Ishikawa (cell line): ENCODE measurements at regions not wholly inside any gene's neighbourhood (a gene's known extent, or its start where the extent isn't known, plus 50 kb on each side); places are given as distances from the start of the nearest gene placed in this dataset.

Experiments
- CEBPB ChIP-seq: IDR thresholded peaks from 2 replicates; pipeline ENCODE4 v1.6.1; 2012
- CREB1 ChIP-seq: IDR thresholded peaks from 2 replicates; pipeline ENCODE4 v1.6.1; 2012; ENCODE audit warnings: low read depth
- EGR1 ChIP-seq: IDR thresholded peaks from 2 replicates; pipeline ENCODE4 v1.6.1; 2012
- EP300 ChIP-seq: IDR thresholded peaks from 2 replicates; pipeline ENCODE4 v1.6.1; 2012; ENCODE audit warnings: borderline replicate concordance
- FOXM1 ChIP-seq: IDR thresholded peaks from 2 replicates; pipeline ENCODE4 v1.6.1; 2012; ENCODE audit warnings: low read depth, borderline replicate concordance
- NFIC ChIP-seq: IDR thresholded peaks from 2 replicates; pipeline ENCODE4 v1.6.1; 2012
- RAD21 ChIP-seq: IDR thresholded peaks from 2 replicates; pipeline ENCODE4 v1.6.1; 2012; ENCODE audit warnings: low read depth
- TAF1 ChIP-seq: IDR thresholded peaks from 2 replicates; pipeline ENCODE4 v1.6.1; 2012; ENCODE audit warnings: low read depth, mild to moderate bottlenecking
- TCF12 ChIP-seq: IDR thresholded peaks from 2 replicates; pipeline ENCODE4 v1.6.1; 2012; ENCODE audit warnings: low read depth
- TEAD4 ChIP-seq: IDR thresholded peaks from 2 replicates; pipeline ENCODE4 v1.6.1; 2012
- YY1 ChIP-seq: IDR thresholded peaks from 2 replicates; pipeline ENCODE4 v1.6.1; 2012; ENCODE audit warnings: low read depth
- ZBTB7A ChIP-seq: IDR thresholded peaks from 2 replicates; pipeline ENCODE4 v1.6.1; 2012; ENCODE audit warnings: low read depth
- TF ChIP-seq, protein P1 (sequence below): IDR thresholded peaks from 2 replicates; pipeline ENCODE4 v1.6.1; 2012
- TF ChIP-seq, protein P2 (sequence below): IDR thresholded peaks from 2 replicates; pipeline ENCODE4 v1.6.1; 2012; ENCODE audit warnings: low read depth, mild to moderate bottlenecking
- TF ChIP-seq, protein P3 (sequence below): IDR thresholded peaks from 2 replicates; pipeline ENCODE4 v1.6.1; 2012

DNA sequence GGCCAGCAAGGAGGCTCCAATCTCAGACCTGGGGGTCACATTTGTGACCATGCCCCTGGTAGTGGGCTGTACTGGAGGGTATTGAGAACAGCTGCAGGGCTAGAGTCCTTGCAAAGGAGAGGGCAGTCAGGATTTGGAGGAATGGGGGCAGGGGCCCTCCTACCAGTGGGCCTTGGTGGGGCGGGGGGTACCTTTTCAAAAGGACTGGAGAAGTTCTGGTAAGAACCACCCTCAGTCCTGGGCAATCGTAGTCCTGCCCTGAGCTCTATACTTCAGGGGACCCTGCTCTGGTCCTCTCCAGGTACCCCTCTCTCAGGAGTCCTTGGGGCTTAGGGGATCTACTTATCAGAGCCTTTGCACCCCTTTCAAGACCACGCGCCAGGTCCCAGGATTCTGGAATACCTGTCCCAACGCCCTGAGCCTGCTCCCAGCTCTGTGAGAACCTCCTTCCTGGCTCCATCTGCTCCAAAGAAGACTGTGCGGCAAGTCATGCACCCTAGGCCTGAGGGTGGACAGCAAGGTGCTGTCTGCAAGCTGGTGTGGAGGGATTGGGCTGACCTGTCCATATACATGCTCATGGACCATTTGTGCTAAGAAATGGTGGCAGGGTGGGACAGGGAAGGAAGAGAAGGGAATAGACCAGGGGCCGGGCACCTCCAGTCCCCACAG, 134.1 kb upstream of the EEPD1 start:
- TF ChIP-seq ZBTB7A (no peak), EP300 (no peak), TEAD4 (no peak), CEBPB (no peak), RAD21 (no peak), NFIC (no peak), FOXM1 (no peak), CREB1 (no peak), EGR1 (no peak)
- TF ChIP-seq, protein P1, sequence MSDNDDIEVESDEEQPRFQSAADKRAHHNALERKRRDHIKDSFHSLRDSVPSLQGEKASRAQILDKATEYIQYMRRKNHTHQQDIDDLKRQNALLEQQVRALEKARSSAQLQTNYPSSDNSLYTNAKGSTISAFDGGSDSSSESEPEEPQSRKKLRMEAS: no peak
- TF ChIP-seq, protein P2, sequence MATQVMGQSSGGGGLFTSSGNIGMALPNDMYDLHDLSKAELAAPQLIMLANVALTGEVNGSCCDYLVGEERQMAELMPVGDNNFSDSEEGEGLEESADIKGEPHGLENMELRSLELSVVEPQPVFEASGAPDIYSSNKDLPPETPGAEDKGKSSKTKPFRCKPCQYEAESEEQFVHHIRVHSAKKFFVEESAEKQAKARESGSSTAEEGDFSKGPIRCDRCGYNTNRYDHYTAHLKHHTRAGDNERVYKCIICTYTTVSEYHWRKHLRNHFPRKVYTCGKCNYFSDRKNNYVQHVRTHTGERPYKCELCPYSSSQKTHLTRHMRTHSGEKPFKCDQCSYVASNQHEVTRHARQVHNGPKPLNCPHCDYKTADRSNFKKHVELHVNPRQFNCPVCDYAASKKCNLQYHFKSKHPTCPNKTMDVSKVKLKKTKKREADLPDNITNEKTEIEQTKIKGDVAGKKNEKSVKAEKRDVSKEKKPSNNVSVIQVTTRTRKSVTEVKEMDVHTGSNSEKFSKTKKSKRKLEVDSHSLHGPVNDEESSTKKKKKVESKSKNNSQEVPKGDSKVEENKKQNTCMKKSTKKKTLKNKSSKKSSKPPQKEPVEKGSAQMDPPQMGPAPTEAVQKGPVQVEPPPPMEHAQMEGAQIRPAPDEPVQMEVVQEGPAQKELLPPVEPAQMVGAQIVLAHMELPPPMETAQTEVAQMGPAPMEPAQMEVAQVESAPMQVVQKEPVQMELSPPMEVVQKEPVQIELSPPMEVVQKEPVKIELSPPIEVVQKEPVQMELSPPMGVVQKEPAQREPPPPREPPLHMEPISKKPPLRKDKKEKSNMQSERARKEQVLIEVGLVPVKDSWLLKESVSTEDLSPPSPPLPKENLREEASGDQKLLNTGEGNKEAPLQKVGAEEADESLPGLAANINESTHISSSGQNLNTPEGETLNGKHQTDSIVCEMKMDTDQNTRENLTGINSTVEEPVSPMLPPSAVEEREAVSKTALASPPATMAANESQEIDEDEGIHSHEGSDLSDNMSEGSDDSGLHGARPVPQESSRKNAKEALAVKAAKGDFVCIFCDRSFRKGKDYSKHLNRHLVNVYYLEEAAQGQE: no peak

DNA sequence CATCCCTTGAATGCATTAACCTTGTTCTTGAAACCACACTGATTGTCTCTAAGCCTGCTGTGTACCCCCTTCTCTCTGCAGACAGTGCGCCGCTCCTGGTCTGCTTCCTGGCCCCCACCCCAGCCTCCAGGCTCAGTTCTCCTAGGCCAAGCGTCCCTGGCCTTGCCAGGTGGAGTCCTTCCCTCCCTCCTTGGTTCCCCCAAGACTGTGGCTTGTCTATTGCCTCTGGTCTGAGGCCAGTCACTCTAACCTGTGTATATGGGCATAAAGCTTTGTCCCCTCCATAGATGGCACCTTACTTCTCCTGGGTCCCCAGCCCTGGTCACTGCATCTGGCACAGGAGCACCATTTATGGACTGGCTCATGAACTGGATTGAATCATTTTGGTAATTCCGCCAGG, 133.5 kb upstream of the EEPD1 start:
- no peak for TF ChIP-seq ZBTB7A
- TF ChIP-seq TCF12: no peak
- no peak for TF ChIP-seq TEAD4
- no peak for TF ChIP-seq NFIC

DNA sequence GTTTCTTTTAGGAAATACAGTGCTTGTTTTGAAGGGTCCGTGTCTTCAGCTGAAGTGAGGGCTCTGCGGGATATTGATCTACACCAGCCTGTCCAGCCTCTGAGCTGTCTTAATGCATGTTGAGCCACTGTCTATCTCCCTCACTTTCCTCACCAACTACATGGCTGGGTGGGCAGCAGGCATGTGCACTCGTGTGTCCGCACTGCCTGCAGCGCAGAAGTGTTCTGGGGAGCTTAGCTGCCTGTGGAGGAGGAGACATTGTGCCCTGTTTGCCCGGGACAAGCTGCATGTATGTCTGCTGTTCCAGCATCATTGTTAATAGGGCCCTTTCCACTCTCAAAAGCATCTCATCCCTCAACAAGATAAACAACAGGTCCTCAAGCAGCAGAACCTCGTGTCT, 133.1 kb upstream of the EEPD1 start:
- TF ChIP-seq ZBTB7A: no peak
- TF ChIP-seq, protein P3, sequence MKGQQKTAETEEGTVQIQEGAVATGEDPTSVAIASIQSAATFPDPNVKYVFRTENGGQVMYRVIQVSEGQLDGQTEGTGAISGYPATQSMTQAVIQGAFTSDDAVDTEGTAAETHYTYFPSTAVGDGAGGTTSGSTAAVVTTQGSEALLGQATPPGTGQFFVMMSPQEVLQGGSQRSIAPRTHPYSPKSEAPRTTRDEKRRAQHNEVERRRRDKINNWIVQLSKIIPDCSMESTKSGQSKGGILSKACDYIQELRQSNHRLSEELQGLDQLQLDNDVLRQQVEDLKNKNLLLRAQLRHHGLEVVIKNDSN: no peak
- TF ChIP-seq EP300: no peak
- no peak for TF ChIP-seq EGR1
- no peak for TF ChIP-seq RAD21
- TF ChIP-seq, protein P2: no peak
- no peak for TF ChIP-seq YY1
- TF ChIP-seq TEAD4: no peak
- TF ChIP-seq FOXM1: no peak
- TF ChIP-seq NFIC: no peak
- TF ChIP-seq CREB1: no peak
- no peak for TF ChIP-seq CEBPB
- TF ChIP-seq, protein P1: no peak
- no peak for TF ChIP-seq TAF1
- TF ChIP-seq TCF12: no peak

DNA sequence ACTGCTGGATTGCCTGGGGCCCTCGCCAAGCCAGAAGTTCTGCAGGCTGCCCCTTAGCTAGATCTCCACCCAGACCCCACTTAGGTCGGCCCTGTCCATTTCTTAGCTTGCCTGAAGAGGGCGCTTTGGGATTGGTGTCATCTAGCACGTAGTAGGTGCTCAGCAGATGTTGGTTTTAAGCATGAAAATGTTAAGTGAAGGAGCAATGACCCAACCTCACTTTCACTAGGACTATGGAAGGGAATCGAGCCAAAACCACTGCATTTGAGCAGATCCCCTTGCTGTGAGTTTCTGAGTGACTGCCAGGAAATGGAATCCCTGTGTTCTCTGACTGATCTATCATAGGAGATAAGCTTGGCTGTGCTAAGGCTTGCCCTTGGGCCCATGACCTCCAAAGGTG, 131.7 kb upstream of the EEPD1 start:
- peak; percentile 70 for TF ChIP-seq RAD21
- TF ChIP-seq, protein P1: no peak

DNA sequence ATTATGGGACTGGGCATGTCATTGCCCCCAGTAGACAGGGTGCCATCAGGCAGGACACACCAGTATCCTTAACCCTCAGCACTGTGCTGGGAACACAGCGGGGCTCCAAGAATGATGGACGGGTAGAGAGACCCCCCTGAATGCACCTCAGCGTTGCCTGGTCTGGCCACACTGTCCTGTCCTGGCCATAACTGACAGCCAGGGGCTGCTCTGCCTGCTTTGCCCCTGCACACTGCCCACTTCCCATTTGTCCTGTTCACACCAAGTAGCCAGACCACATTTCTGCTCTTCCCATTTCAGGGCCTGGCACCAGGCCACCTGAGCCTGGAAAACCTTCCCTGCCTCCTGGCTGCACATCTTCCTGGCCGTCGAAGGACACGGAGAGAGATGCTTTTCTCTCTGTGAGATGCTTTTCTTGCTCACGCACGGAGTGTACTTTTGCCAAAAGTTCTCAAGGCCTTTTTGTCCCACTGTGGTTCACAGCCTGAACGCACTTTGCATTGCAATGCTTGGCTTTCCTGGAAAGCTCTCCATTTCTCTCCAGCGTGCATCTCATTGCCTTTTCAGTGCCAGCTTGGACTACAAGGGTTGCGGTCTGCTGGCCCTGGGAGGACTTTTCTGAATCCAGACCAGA, 131.0 kb upstream of the EEPD1 start:
- TF ChIP-seq YY1: no peak
- no peak for TF ChIP-seq CEBPB
- TF ChIP-seq EGR1: no peak
- TF ChIP-seq EP300: no peak
- TF ChIP-seq, protein P2: no peak
